ENCODE measurements at regions not wholly inside any gene's neighbourhood (a gene's known extent, or its start where the extent isn't known, plus 50 kb on each side); places are given as distances from the start of the nearest gene placed in this dataset.

DNA sequence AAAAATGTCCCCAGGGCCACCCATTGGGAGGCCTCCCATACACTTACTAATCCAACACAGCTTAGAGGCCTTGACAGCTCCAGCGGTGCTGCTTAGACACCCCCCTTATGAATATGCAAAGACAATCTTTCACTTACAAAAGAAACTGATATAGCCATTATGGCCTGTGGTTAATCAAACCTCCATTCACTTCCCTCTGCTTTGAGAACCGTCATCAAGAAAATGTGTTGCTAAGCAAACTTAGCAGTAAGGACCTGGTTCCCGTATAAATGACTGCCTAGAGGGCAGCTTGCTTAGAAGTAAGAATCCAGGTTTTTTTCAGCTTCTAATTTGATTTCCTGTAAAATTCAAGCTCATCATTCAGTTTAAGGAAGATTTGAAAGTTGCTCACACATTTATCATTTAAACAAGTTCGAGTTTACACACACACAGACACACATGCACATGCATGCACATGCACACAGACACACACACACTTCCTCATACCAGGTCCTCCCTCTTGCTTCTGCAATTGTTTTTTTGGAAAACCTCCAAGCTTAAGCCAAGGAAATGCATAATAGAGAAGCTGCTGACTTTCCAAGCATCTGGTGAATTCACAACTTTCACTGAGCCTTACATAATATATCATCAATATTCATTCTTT is 137.7 kb upstream of the BLID start:
- Mint-ChIP-seq H3K4me3 (ENCODE audit: unreplicated experiment) (no peak overlapping the region), H3K27me3 (ENCODE audit: insufficient read depth, unreplicated experiment) (no peaks in the 10 kb centered on the region), H3K27ac (ENCODE audit: unreplicated experiment) (no peak overlapping the region), H3K36me3 (ENCODE audit: insufficient read depth, unreplicated experiment) (no peaks in the 10 kb centered on the region), H3K9me3 (ENCODE audit: unreplicated experiment) (no peaks in the 10 kb centered on the region), H3K4me1 (ENCODE audit: low read depth, unreplicated experiment) (no peaks in the 10 kb centered on the region)
- ChIA-PET POLR2A (no interaction called here), CTCF (interaction anchor here (0.7 kb wide), 1 partner anchor 14 kb away, joined by 3 read pairs; no protein-coding TSS in a partner anchor)
- Histone ChIP-seq H3K36me3 (ENCODE audit: control insufficient read depth, insufficient read depth, low read length) (no peaks in the 10 kb centered on the region), H3K27me3 (replicated peaks; ENCODE audit: control insufficient read depth, insufficient read depth, low read length) (no peaks in the 10 kb centered on the region), H3K4me3 (ENCODE audit: low read depth, low read length) (no peak overlapping the region), H3K4me1 (no peaks in the 10 kb centered on the region), H3K9me3 (no peaks in the 10 kb centered on the region)
- no peak for DNase-seq
- no peak for TF ChIP-seq CTCF (IDR thresholded peaks at IDR 0.05; ENCODE audit: insufficient read depth in 1 of 2, low read depth in 1 of 2, low read length in 1 of 2, severe bottlenecking in 1 of 2, unreplicated experiment in 1 of 2)
- intact Hi-C loops (cut with micrococcal nuclease; ENCODE audit: unreplicated experiment): no loop called here
- BruUV-seq (replicated peaks): no TSS peak

DNA sequence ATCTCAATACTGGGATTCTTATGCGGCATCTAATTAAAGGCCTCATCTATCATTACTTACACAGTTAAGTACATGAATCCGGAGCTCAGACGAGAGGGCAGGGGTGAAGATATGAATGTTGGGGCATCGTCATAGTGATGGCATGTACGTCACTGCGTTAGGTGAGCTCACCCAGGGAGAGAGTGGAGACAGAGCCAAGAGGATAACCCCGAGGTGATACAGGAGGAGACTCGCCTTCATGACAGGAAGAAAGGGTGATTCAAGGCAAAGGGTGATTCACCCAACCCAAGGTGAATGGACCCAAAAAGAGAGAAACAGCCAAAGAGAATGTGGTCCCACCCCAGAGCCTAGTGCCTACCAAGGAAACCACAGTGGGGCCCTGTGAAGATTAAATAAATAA is 132.9 kb upstream of the BLID start:
- H3K36me3 Mint-ChIP-seq (ENCODE audit: insufficient read depth, unreplicated experiment): no peaks in the 10 kb centered on the region
- BruUV-seq (replicated peaks): no TSS peak

GRCh38 chr11:122248131-122248530 is 132.1 kb upstream of the BLID start:
- Mint-ChIP-seq H3K36me3 (ENCODE audit: insufficient read depth, unreplicated experiment) (no peaks in the 10 kb centered on the region), H3K27ac (ENCODE audit: unreplicated experiment) (no peak overlapping the region), H3K9me3 (ENCODE audit: unreplicated experiment) (no peaks in the 10 kb centered on the region), H3K4me1 (ENCODE audit: low read depth, unreplicated experiment) (no peaks in the 10 kb centered on the region), H3K27me3 (ENCODE audit: insufficient read depth, unreplicated experiment) (peaks cover 10% of the 10 kb centered on the region), H3K4me3 (ENCODE audit: unreplicated experiment) (no peak overlapping the region)
- intact Hi-C loops (cut with micrococcal nuclease; ENCODE audit: unreplicated experiment): no loop called here
- BruUV-seq (replicated peaks): no TSS peak
- H3K27me3 ChIP-seq (replicated peaks; ENCODE audit: control insufficient read depth, insufficient read depth, low read length): no peaks in the 10 kb centered on the region
- H3K9me3 ChIP-seq: no peaks in the 10 kb centered on the region
- no peak for TF ChIP-seq CTCF (IDR thresholded peaks at IDR 0.05; ENCODE audit: insufficient read depth in 1 of 2, low read depth in 1 of 2, low read length in 1 of 2, severe bottlenecking in 1 of 2, unreplicated experiment in 1 of 2)
- CTCF ChIA-PET: interaction anchor here (0.6 kb wide), 1 partner anchor 381 kb away, joined by 3 read pairs; no protein-coding TSS in a partner anchor
- no peak overlapping the region for H3K4me3 ChIP-seq (ENCODE audit: low read depth, low read length)
- POLR2A ChIA-PET: no interaction called here
- no peaks in the 10 kb centered on the region for H3K36me3 ChIP-seq (ENCODE audit: control insufficient read depth, insufficient read depth, low read length)
- H3K4me1 ChIP-seq: no peaks in the 10 kb centered on the region
- no peak for DNase-seq

More for the DNA sequence above, 132.9 kb upstream of the BLID start:
- H3K9me3 ChIP-seq: no peaks in the 10 kb centered on the region
- CTCF ChIA-PET: no interaction called here
- no peak for DNase-seq
- Mint-ChIP-seq H3K27me3 (ENCODE audit: insufficient read depth, unreplicated experiment) (peaks cover 10% of the 10 kb centered on the region), H3K4me1 (ENCODE audit: low read depth, unreplicated experiment) (no peaks in the 10 kb centered on the region), H3K9me3 (ENCODE audit: unreplicated experiment) (no peaks in the 10 kb centered on the region), H3K27ac (ENCODE audit: unreplicated experiment) (no peak overlapping the region), H3K4me3 (ENCODE audit: unreplicated experiment) (no peak overlapping the region)
- no peaks in the 10 kb centered on the region for H3K36me3 ChIP-seq (ENCODE audit: control insufficient read depth, insufficient read depth, low read length)
- POLR2A ChIA-PET: no interaction called here
- intact Hi-C loops (cut with micrococcal nuclease; ENCODE audit: unreplicated experiment): no loop called here
- no peak for TF ChIP-seq CTCF (IDR thresholded peaks at IDR 0.05; ENCODE audit: insufficient read depth in 1 of 2, low read depth in 1 of 2, low read length in 1 of 2, severe bottlenecking in 1 of 2, unreplicated experiment in 1 of 2)
- no peak overlapping the region for H3K4me3 ChIP-seq (ENCODE audit: low read depth, low read length)
- no peaks in the 10 kb centered on the region for H3K27me3 ChIP-seq (replicated peaks; ENCODE audit: control insufficient read depth, insufficient read depth, low read length)
- H3K4me1 ChIP-seq: no peaks in the 10 kb centered on the region

Measured in Caco-2 (cell line).